ENCODE measurements at regions not wholly inside any gene's neighbourhood (a gene's known extent, or its start where the extent isn't known, plus 50 kb on each side); places are given as distances from the start of the nearest gene placed in this dataset.

GRCh38 chr1:56416495-56416894, 162.9 kb downstream of the PLPP3 start:
- in situ Hi-C loops (cut with HindIII; ENCODE audit: low pct_ligation_motif_present, low sequenced_read_pairs): no loop called here
- no peak overlapping the region for H3K27ac ChIP-seq
- peak; percentile 8 for TF ChIP-seq CTCF (IDR thresholded peaks at IDR 0.05; ENCODE audit: low read depth, low read length, missing control alignments)
- no peak for DNase-seq
- H3K36me3 ChIP-seq (replicated peaks): no peaks in the 10 kb centered on the region
- no peaks in the 10 kb centered on the region for H3K27me3 ChIP-seq (replicated peaks)
- no peak overlapping the region for H3K4me3 ChIP-seq (ENCODE audit: low read depth, low read length)

- H3K27ac ChIP-seq: no peak overlapping the region
- no peak for TF ChIP-seq CTCF (IDR thresholded peaks at IDR 0.05; ENCODE audit: low read depth, low read length, missing control alignments)
- H3K4me3 ChIP-seq (ENCODE audit: low read depth, low read length): no peak overlapping the region
- in situ Hi-C loops (cut with HindIII; ENCODE audit: low pct_ligation_motif_present, low sequenced_read_pairs): no loop called here
- H3K36me3 ChIP-seq (replicated peaks): no peaks in the 10 kb centered on the region
- DNase-seq: no peak
- no peaks in the 10 kb centered on the region for H3K27me3 ChIP-seq (replicated peaks)
Measured at GRCh38 chr1:56415720-56416119, 163.6 kb downstream of the PLPP3 start.

GRCh38 chr1:56415258-56415657, 164.1 kb downstream of the PLPP3 start:
- Histone ChIP-seq H3K27ac (no peak overlapping the region), H3K4me3 (ENCODE audit: low read depth, low read length) (no peak overlapping the region), H3K36me3 (replicated peaks) (no peaks in the 10 kb centered on the region), H3K27me3 (replicated peaks) (no peaks in the 10 kb centered on the region)
- in situ Hi-C loops (cut with HindIII; ENCODE audit: low pct_ligation_motif_present, low sequenced_read_pairs): no loop called here
- TF ChIP-seq CTCF (IDR thresholded peaks at IDR 0.05; ENCODE audit: low read depth, low read length, missing control alignments): no peak
- DNase-seq: no peak

GRCh38 chr1:56414728-56415224, 164.6 kb downstream of the PLPP3 start:
- in situ Hi-C loops (cut with HindIII; ENCODE audit: low pct_ligation_motif_present, low sequenced_read_pairs): no loop called here
- H3K27me3 ChIP-seq (replicated peaks): no peaks in the 10 kb centered on the region
- H3K4me3 ChIP-seq (ENCODE audit: low read depth, low read length): no peak overlapping the region
- no peak for TF ChIP-seq CTCF (IDR thresholded peaks at IDR 0.05; ENCODE audit: low read depth, low read length, missing control alignments)
- no peak overlapping the region for H3K27ac ChIP-seq
- no peaks in the 10 kb centered on the region for H3K36me3 ChIP-seq (replicated peaks)
- DNase-seq: no peak

GRCh38 chr1:56413671-56414199, 165.6 kb downstream of the PLPP3 start:
- in situ Hi-C loops (cut with HindIII; ENCODE audit: low pct_ligation_motif_present, low sequenced_read_pairs): no loop called here
- no peak for TF ChIP-seq CTCF (IDR thresholded peaks at IDR 0.05; ENCODE audit: low read depth, low read length, missing control alignments)
- Histone ChIP-seq H3K27me3 (replicated peaks) (no peaks in the 10 kb centered on the region), H3K36me3 (replicated peaks) (no peaks in the 10 kb centered on the region), H3K27ac (no peak overlapping the region), H3K4me3 (ENCODE audit: low read depth, low read length) (no peak overlapping the region)
- DNase-seq: no peak
